ENCODE measurements at regions not wholly inside any gene's neighbourhood (a gene's known extent, or its start where the extent isn't known, plus 50 kb on each side); places are given as distances from the start of the nearest gene placed in this dataset.
"Not testable (repeated sequence)": the region's sequence is repeated elsewhere in the genome, so short reads cannot be mapped to it uniquely, and the experiment has no call there.

DNA sequence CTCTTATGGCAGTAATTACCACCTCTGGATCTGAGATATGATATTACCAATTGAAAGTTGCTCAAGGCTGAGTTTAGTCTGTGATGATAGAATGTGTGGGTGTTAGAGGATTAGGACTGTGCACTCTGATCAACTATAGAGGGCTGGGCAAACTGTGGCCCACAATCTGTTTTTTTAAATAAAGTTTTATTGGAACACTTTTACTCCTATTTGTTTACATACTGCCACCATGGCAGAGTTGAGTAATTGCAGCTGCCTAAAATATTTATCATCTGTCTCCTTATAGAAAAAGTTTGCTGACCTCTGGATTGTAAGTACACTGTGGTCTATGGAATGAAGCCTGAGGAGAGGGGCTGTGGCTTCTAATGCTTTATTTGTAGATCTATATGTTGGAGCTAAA is 71.5 kb upstream of the N4BP1 start:
- Histone ChIP-seq H3K4me3 (ENCODE audit: control insufficient read depth in 1 of 7, extremely low read depth in 1 of 7, insufficient read depth in 4 of 7, low read depth in 2 of 7, low read length in 6 of 7) (no peak overlapping the region), H3K36me3 (ENCODE audit: control insufficient read depth in 4 of 4, insufficient read depth in 4 of 4, low read length in 3 of 4) (no peaks in the 10 kb centered on the region), H3K4me1 (ENCODE audit: control extremely low read depth in 1 of 4, control insufficient read depth in 4 of 4, insufficient read depth in 4 of 4, low read length in 3 of 4) (peaks cover 0 to 2% (median 0%) of the 10 kb centered on the region in 4 experiments), H3K9me3 (ENCODE audit: control extremely low read depth in 1 of 5, control insufficient read depth in 4 of 5, insufficient read depth in 2 of 5, low read depth in 1 of 5, low read length in 4 of 5) (no peaks in the 10 kb centered on the region), H3K27ac (ENCODE audit: insufficient read depth in 1 of 2, low read depth in 1 of 2, low read length in 2 of 2, poor library complexity in 1 of 2, severe bottlenecking in 2 of 2) (no peak overlapping the region), H3K27me3 (replicated peaks in 2 of 5; ENCODE audit: control insufficient read depth in 4 of 5, insufficient read depth in 5 of 5, low read length in 4 of 5) (no peaks in the 10 kb centered on the region)
- ChIA-PET POLR2A (no interaction called here), CTCF (interaction anchor here (0.9 kb wide), 1 partner anchor 670 kb away, joined by 3 read pairs; no protein-coding TSS in a partner anchor)
- no peak for DNase-seq

DNA sequence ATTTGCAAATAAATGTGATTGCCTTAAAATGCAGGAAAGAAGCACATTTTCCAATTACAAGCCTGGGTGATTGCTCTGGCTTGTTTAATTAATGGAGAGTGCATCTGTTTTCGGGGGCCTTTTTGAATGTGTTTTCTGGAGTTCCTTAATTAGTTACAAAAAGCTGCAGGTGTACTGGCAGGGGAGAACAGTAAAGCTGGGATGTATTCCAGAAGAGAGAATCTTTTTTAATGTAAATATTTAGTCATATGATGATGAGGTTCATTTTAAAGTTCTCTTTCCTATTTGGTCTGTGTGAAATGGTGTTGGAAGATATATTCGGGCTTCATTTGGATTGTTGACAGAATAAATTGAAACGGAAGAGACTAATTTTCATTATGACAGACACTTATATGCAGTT is 70.9 kb upstream of the N4BP1 start:
- WGBS (ENCODE audit: insufficient coverage), result no CpG with 5 or more reads among the region's 3 CpGs
- Histone ChIP-seq H3K4me3 (ENCODE audit: control insufficient read depth in 1 of 7, extremely low read depth in 1 of 7, insufficient read depth in 4 of 7, low read depth in 2 of 7, low read length in 6 of 7) (no peak overlapping the region), H3K27me3 (replicated peaks in 2 of 5; ENCODE audit: control insufficient read depth in 4 of 5, insufficient read depth in 5 of 5, low read length in 4 of 5) (no peaks in the 10 kb centered on the region), H3K27ac (ENCODE audit: insufficient read depth in 1 of 2, low read depth in 1 of 2, low read length in 2 of 2, poor library complexity in 1 of 2, severe bottlenecking in 2 of 2) (no peak overlapping the region), H3K36me3 (ENCODE audit: control insufficient read depth in 4 of 4, insufficient read depth in 4 of 4, low read length in 3 of 4) (no peaks in the 10 kb centered on the region), H3K4me1 (ENCODE audit: control extremely low read depth in 1 of 4, control insufficient read depth in 4 of 4, insufficient read depth in 4 of 4, low read length in 3 of 4) (peaks cover 0 to 2% (median 0%) of the 10 kb centered on the region in 4 experiments), H3K9me3 (ENCODE audit: control extremely low read depth in 1 of 5, control insufficient read depth in 4 of 5, insufficient read depth in 2 of 5, low read depth in 1 of 5, low read length in 4 of 5) (peaks cover 0 to 2% (median 0%) of the 10 kb centered on the region in 5 experiments)
- DNase-seq, result no peak
- POLR2A ChIA-PET, result no interaction called here
- CTCF ChIA-PET, result no interaction called here

DNA sequence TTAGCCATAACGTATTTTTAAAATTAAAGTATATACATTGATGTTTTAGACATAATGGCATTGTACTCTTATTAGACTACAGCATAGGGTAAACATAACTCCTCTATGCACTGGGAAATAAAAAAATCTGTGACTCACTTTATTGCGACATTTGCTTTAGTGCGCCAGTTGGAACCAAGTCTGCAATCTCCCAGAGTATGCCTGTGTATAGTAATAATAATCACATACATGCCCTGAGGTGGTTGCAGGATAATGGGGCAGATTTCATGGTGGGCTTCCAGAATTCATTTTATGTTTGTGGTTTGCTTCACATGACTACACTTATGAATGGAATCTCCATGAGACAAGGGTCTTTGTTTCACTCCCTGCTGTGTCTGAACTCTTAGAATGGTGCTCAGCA is 66.9 kb upstream of the N4BP1 start:
- Histone ChIP-seq H3K27ac (ENCODE audit: insufficient read depth in 1 of 2, low read depth in 1 of 2, low read length in 2 of 2, poor library complexity in 1 of 2, severe bottlenecking in 2 of 2) (no peak overlapping the region), H3K36me3 (ENCODE audit: control insufficient read depth in 4 of 4, insufficient read depth in 4 of 4, low read length in 3 of 4) (no peaks in the 10 kb centered on the region), H3K27me3 (replicated peaks in 2 of 5; ENCODE audit: control insufficient read depth in 4 of 5, insufficient read depth in 5 of 5, low read length in 4 of 5) (no peaks in the 10 kb centered on the region), H3K9me3 (ENCODE audit: control extremely low read depth in 1 of 5, control insufficient read depth in 4 of 5, insufficient read depth in 2 of 5, low read depth in 1 of 5, low read length in 4 of 5) (peaks cover 0 to 14% (median 5%) of the 10 kb centered on the region in 5 experiments), H3K4me3 (ENCODE audit: control insufficient read depth in 1 of 7, extremely low read depth in 1 of 7, insufficient read depth in 4 of 7, low read depth in 2 of 7, low read length in 6 of 7) (no peak overlapping the region), H3K4me1 (ENCODE audit: control extremely low read depth in 1 of 4, control insufficient read depth in 4 of 4, insufficient read depth in 4 of 4, low read length in 3 of 4) (no peaks in the 10 kb centered on the region)
- WGBS (ENCODE audit: insufficient coverage), result 93% methylated on average over 2 of the region's 3 CpGs
- DNase-seq, result no peak
- ChIA-PET CTCF (no interaction called here), POLR2A (no interaction called here)

DNA sequence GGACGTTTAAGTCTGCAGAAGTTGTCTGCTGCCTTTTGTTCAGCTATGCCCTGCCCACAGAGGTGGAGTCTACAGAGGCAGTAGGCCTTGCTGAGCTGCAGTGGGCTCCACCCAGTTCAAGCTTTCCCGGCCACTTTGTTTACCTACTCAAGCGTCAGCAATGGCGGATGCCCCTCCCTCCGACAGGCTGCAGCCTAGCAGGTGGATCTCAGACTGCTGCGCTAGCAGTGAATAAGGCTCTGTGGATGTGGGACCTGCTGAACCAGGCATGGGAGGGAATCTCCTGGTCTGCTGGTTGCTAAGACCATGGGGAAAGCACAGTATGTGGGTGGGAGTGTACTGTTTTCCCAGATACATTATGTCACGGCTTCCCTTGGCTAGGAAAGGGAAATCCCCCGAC is 58.2 kb upstream of the N4BP1 start:
- DNase-seq; H3K4me3 ChIP-seq (ENCODE audit: control insufficient read depth in 1 of 7, extremely low read depth in 1 of 7, insufficient read depth in 4 of 7, low read depth in 2 of 7, low read length in 6 of 7); H3K36me3 ChIP-seq (ENCODE audit: control insufficient read depth in 4 of 4, insufficient read depth in 4 of 4, low read length in 3 of 4); CTCF ChIA-PET; POLR2A ChIA-PET; H3K27ac ChIP-seq (ENCODE audit: insufficient read depth in 1 of 2, low read depth in 1 of 2, low read length in 2 of 2, poor library complexity in 1 of 2, severe bottlenecking in 2 of 2); H3K27me3 ChIP-seq (replicated peaks in 2 of 5; ENCODE audit: control insufficient read depth in 4 of 5, insufficient read depth in 5 of 5, low read length in 4 of 5); H3K4me1 ChIP-seq (ENCODE audit: control extremely low read depth in 1 of 4, control insufficient read depth in 4 of 4, insufficient read depth in 4 of 4, low read length in 3 of 4): not testable (repeated sequence)
- whole genome bisulfite sequencing (ENCODE audit: insufficient coverage), result 80% methylated on average over 5 of the region's 8 CpGs
- H3K9me3 ChIP-seq (ENCODE audit: control extremely low read depth in 1 of 5, control insufficient read depth in 4 of 5, insufficient read depth in 2 of 5, low read depth in 1 of 5, low read length in 4 of 5), result peaks cover 0 to 20% (median 6%) of the 10 kb centered on the region in 5 experiments

DNA sequence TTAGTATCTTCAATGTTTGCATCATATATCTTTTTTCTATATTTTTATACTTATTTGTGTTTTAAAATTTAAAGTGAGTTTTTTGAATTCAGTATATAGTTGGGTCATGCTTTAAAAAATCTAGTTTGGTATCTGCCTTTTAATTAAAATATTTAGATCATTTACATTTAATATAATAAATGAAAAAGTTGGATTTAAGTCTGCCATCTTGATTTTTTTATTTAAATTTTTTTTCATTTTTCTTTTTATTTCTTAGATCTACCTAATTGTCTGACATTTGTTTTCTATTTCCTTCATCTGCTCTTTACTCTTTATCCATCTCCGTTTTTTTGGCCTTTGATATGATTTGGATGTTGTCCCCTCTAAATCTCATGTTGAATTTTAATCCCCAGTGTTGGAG is 50.0 kb upstream of the N4BP1 start:
- Histone ChIP-seq H3K27ac (ENCODE audit: insufficient read depth in 1 of 2, low read depth in 1 of 2, low read length in 2 of 2, poor library complexity in 1 of 2, severe bottlenecking in 2 of 2) (no peak overlapping the region), H3K9me3 (ENCODE audit: control extremely low read depth in 1 of 5, control insufficient read depth in 4 of 5, insufficient read depth in 2 of 5, low read depth in 1 of 5, low read length in 4 of 5) (peaks cover 0 to 18% (median 3%) of the 10 kb centered on the region in 5 experiments), H3K27me3 (replicated peaks in 2 of 5; ENCODE audit: control insufficient read depth in 4 of 5, insufficient read depth in 5 of 5, low read length in 4 of 5) (no peaks in the 10 kb centered on the region), H3K36me3 (ENCODE audit: control insufficient read depth in 4 of 4, insufficient read depth in 4 of 4, low read length in 3 of 4) (no peaks in the 10 kb centered on the region), H3K4me1 (ENCODE audit: control extremely low read depth in 1 of 4, control insufficient read depth in 4 of 4, insufficient read depth in 4 of 4, low read length in 3 of 4) (no peaks in the 10 kb centered on the region), H3K4me3 (ENCODE audit: control insufficient read depth in 1 of 7, extremely low read depth in 1 of 7, insufficient read depth in 4 of 7, low read depth in 2 of 7, low read length in 6 of 7) (no peak overlapping the region)
- no peak for DNase-seq
- WGBS (ENCODE audit: insufficient coverage), result no CpG with 5 or more reads among the region's 1 CpG
- ChIA-PET POLR2A (no interaction called here), CTCF (no interaction called here)

Data from common myeloid progenitor, CD34-positive (primary cell).